ENCODE measurements at regions not wholly inside any gene's neighbourhood (a gene's known extent, or its start where the extent isn't known, plus 50 kb on each side); places are given as distances from the start of the nearest gene placed in this dataset.
"Not testable (repeated sequence)": the region's sequence is repeated elsewhere in the genome, so short reads cannot be mapped to it uniquely, and the experiment has no call there.

- TF ChIP-seq, protein P1, sequence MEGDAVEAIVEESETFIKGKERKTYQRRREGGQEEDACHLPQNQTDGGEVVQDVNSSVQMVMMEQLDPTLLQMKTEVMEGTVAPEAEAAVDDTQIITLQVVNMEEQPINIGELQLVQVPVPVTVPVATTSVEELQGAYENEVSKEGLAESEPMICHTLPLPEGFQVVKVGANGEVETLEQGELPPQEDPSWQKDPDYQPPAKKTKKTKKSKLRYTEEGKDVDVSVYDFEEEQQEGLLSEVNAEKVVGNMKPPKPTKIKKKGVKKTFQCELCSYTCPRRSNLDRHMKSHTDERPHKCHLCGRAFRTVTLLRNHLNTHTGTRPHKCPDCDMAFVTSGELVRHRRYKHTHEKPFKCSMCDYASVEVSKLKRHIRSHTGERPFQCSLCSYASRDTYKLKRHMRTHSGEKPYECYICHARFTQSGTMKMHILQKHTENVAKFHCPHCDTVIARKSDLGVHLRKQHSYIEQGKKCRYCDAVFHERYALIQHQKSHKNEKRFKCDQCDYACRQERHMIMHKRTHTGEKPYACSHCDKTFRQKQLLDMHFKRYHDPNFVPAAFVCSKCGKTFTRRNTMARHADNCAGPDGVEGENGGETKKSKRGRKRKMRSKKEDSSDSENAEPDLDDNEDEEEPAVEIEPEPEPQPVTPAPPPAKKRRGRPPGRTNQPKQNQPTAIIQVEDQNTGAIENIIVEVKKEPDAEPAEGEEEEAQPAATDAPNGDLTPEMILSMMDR (conservative IDR thresholded peaks at IDR 0.05), result not testable (repeated sequence)
- not testable (repeated sequence) for TF ChIP-seq EZH2 (IDR thresholded peaks at IDR 0.05; ENCODE audit: low read depth)
These were observed 209.7 kb upstream of the F9 start for GRCh38 chrX:139320661-139321354.
